CD4-positive, alpha-beta T cell treated with Interleukin-4 for 4 hours (primary cell): ENCODE measurements at regions not wholly inside any gene's neighbourhood (a gene's known extent, or its start where the extent isn't known, plus 50 kb on each side); places are given as distances from the start of the nearest gene placed in this dataset.

ENCODE experiments used
- DNase-seq: peaks from one replicate; pipeline ENCODE4 v3.0.0-alpha.2; 2020

GRCh38 chr14:49527221-49527620, 59.0 kb downstream of the RPS29 start:
- no peak for DNase-seq

- no peak for DNase-seq
These were observed 60.1 kb downstream of the RPS29 start for GRCh38 chr14:49526101-49526500.

- no peak for DNase-seq
These were observed 69.9 kb downstream of the RPS29 start for GRCh38 chr14:49516286-49516685.

GRCh38 chr14:49512571-49512970, 73.6 kb downstream of the RPS29 start:
- no peak for DNase-seq

GRCh38 chr14:49512147-49512551, 74.0 kb downstream of the RPS29 start:
- no peak for DNase-seq

GRCh38 chr14:49508124-49508523, 78.1 kb downstream of the RPS29 start:
- no peak for DNase-seq

- DNase-seq: no peak
These were observed 79.5 kb downstream of the RPS29 start for GRCh38 chr14:49506650-49507049.

GRCh38 chr14:49505041-49505766, 81.0 kb downstream of the RPS29 start:
- DNase-seq: no peak

GRCh38 chr14:49497725-49498348, 88.3 kb downstream of the RPS29 start:
- peak; percentile 57 for DNase-seq

GRCh38 chr14:49497267-49497666, 88.9 kb downstream of the RPS29 start:
- DNase-seq: no peak

- no peak for DNase-seq
These were observed 91.3 kb downstream of the RPS29 start for GRCh38 chr14:49494836-49495235.

GRCh38 chr14:49493557-49493956, 92.6 kb downstream of the RPS29 start:
- DNase-seq: no peak

GRCh38 chr14:49492151-49492550, 94.0 kb downstream of the RPS29 start:
- no peak for DNase-seq

GRCh38 chr14:49489341-49489740, 96.8 kb downstream of the RPS29 start:
- no peak for DNase-seq

- no peak for DNase-seq
These were observed 98.9 kb downstream of the RPS29 start for GRCh38 chr14:49487238-49487637.

- DNase-seq: no peak
These were observed 100.9 kb downstream of the RPS29 start for GRCh38 chr14:49485290-49485689.

GRCh38 chr14:49484180-49484579, 102.0 kb downstream of the RPS29 start:
- DNase-seq: no peak

GRCh38 chr14:49483268-49483667, 102.9 kb downstream of the RPS29 start:
- no peak for DNase-seq

GRCh38 chr14:49480979-49481498, 105.1 kb downstream of the RPS29 start:
- no peak for DNase-seq

GRCh38 chr14:49480053-49480760, 106.0 kb downstream of the RPS29 start:
- no peak for DNase-seq

- no peak for DNase-seq
These were observed 106.7 kb downstream of the RPS29 start for GRCh38 chr14:49479432-49479831.

GRCh38 chr14:49478784-49479183, 107.4 kb downstream of the RPS29 start:
- no peak for DNase-seq

- no peak for DNase-seq
These were observed 119.1 kb downstream of the RPS29 start for GRCh38 chr14:49467091-49467490.

- no peak for DNase-seq
These were observed 121.3 kb downstream of the RPS29 start for GRCh38 chr14:49464885-49465284.
